HG02884 (cell line): ENCODE measurements at regions not wholly inside any gene's neighbourhood (a gene's known extent, or its start where the extent isn't known, plus 50 kb on each side); places are given as distances from the start of the nearest gene placed in this dataset.

Experiments
- ATAC-seq: cut with Tn5 transposase; IDR thresholded peaks from one replicate; pipeline ENCODE4 v1.9.1; 2021; ENCODE audit warnings: mild to moderate bottlenecking, moderate library complexity; ENCODE audit not compliant: unreplicated experiment

DNA sequence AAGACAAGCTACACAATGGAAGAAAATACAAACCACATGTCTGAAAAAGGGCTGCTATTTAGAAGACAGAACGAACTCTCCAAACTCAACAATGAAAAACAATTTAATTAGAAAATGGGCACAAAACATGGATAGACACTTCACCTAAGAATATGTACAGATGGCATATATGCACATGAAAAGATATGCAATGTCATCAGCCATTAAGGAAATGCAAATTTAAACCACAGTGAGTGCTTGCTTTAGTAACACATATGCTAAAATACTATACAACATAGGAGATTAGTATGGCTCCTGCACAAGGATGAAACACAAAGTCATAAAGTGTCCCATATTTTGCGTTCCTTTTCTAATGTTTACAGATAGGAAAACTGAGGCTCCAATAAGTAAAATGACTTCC is 60.4 kb upstream of the FAM83B start:
- ATAC-seq = no peak

DNA sequence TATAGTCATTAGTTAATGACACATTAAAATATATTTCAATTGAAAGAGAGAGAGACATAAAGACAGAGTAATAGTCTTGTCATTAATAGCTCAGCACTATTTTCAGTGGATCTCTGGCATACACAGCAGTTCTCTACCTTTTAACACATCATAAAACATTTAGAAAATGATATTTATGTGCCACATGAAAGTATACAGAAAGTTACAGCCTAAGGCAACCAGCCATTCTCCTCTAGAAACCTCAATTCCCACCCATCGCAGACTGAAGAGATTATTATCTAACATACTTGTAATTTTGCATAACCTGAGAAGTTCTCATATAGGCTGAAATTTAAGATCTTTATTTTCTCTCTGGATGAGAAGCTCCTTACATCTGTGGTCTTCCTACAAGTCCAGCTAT is 58.7 kb upstream of the FAM83B start:
- no peak for ATAC-seq
